ENCODE measurements at regions not wholly inside any gene's neighbourhood (a gene's known extent, or its start where the extent isn't known, plus 50 kb on each side); places are given as distances from the start of the nearest gene placed in this dataset.
"Not testable (repeated sequence)": the region's sequence is repeated elsewhere in the genome, so short reads cannot be mapped to it uniquely, and the experiment has no call there.

- TF ChIP-seq CTCF (IDR thresholded peaks at IDR 0.05) = no peak
- no peak for DNase-seq (ENCODE audit: low spot score)
Measured at GRCh38 chr3:177852001-177852807, 654.9 kb upstream of the TBL1XR1 start.

GRCh38 chr3:177855021-177855420 is 657.7 kb upstream of the TBL1XR1 start:
- TF ChIP-seq CTCF (IDR thresholded peaks at IDR 0.05) = no peak
- ATAC-seq (ENCODE audit: low FRiP score) = no peak

More at GRCh38 chr3:177852001-177852807, 654.9 kb upstream of the TBL1XR1 start:
- ATAC-seq (ENCODE audit: low FRiP score) = no peak

DNA sequence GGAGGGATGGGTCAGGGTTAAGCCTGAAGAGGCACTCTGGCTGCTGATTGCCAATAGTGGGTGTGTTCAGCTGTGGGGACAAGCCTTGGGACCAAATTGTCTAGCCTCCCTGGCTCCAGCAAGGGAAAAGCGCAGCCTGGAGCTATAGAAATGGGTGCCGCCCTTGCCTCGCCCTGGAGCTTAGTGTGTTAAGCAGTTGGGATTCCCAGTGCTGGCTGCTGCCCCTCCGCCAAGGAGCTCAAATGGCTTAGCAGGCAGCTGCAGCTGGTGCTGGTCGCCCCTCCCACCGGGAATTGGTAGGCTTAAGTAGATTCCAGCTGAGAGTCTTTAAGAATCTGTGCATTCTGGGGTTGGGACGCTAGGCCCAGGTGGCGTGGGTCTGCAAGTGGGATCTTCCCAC is 662.9 kb upstream of the TBL1XR1 start:
- TF ChIP-seq CTCF (IDR thresholded peaks at IDR 0.05) = no peak
- no peak for ATAC-seq (ENCODE audit: low FRiP score)
- DNase-seq (ENCODE audit: low spot score) = no peak

More at GRCh38 chr3:177855021-177855420, 657.7 kb upstream of the TBL1XR1 start:
- DNase-seq (ENCODE audit: low spot score) = no peak

DNA sequence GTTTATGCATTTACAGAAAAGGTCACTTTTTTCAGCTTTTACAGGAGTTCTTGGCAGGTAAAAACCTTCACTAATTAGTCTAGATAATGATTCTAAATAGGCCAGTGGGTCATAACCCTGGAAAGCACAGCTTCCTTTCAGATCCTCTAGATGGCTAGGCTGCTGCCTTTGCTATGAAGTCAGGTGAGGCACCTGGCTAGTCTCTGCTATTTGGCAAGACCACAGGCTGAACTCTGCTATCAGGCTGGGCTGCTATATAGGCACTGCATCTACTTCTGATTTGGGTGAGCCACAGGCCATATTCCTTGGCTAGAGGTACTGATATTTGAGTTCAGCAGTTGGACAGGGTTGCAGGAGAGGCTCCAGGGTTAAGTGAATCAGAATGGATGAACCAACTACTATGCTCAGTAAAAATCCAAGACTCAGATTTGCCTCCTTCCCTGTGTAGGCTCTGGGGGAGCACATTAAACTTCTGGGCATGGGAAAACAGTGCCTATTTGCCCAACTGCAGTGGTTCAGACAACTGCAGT is 665.7 kb upstream of the TBL1XR1 start:
- ATAC-seq (ENCODE audit: low FRiP score) (no peak), DNase-seq (ENCODE audit: low spot score) (no peak)
- TF ChIP-seq CTCF (IDR thresholded peaks at IDR 0.05) = no peak

- DNase-seq (ENCODE audit: low spot score); ATAC-seq (ENCODE audit: low FRiP score): not testable (repeated sequence)
Measured at GRCh38 chr3:177871267-177871666, 665.0 kb upstream of the KCNMB2 start.

DNA sequence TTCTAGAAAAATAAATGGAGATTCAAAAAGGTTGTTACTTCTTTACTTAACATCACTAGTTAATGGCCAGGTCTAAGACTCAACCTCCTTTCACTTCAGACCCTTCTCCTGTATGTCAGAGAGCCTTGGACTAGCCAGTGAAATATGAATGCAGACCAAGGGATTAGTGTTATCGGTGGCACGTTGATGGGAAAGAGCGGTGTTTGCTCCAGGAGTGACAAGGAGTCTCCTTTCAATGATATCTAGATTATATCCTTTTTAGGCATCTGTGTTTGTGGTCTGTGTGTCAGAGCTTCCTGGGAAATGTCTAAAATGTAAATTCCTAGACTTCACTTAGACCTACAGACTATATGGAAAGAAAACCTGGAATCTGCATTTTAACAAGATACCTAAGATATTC is 658.0 kb upstream of the KCNMB2 start:
- TF ChIP-seq CTCF (IDR thresholded peaks at IDR 0.05) = no peak
- no peak for ATAC-seq (ENCODE audit: low FRiP score)
- DNase-seq (ENCODE audit: low spot score) = no peak

- DNase-seq (ENCODE audit: low spot score) (no peak), ATAC-seq (ENCODE audit: low FRiP score) (no peak)
- TF ChIP-seq CTCF (IDR thresholded peaks at IDR 0.05) = no peak
Measured at GRCh38 chr3:177878957-177879356, 657.3 kb upstream of the KCNMB2 start.

Measured in omental fat pad (tissue), 3 donors.